SK-N-SH treated with all-trans-retinoic acid at 6 μM for 48 hours (cell line): ENCODE measurements at regions not wholly inside any gene's neighbourhood (a gene's known extent, or its start where the extent isn't known, plus 50 kb on each side); places are given as distances from the start of the nearest gene placed in this dataset.

Experiments
- ARNTL ChIP-seq: fragments of 450-650 bp; formaldehyde crosslinking; IDR thresholded peaks from 2 replicates; pipeline ENCODE4 v1.5.0; 2020; ENCODE audit warnings: low read depth, mild to moderate bottlenecking, moderate library complexity, borderline replicate concordance
- CREB5 ChIP-seq: fragments of 250-450 bp; sonication (Bioruptor Pico); IDR thresholded peaks from 2 replicates; pipeline ENCODE4 v1.5.1; 2020; ENCODE audit warnings: low read depth, mild to moderate bottlenecking, moderate library complexity
- CSDC2 ChIP-seq: fragments of 250-450 bp; sonication (Bioruptor Pico); IDR thresholded peaks from 2 replicates; pipeline ENCODE4 v1.5.0; 2020; ENCODE audit warnings: mild to moderate bottlenecking, moderate library complexity
- ESRRG ChIP-seq: fragments of 250-450 bp; sonication (Bioruptor Pico); IDR thresholded peaks from 2 replicates; pipeline ENCODE4 v1.6.1; 2021; ENCODE audit warnings: mild to moderate bottlenecking
- GLIS3 ChIP-seq: fragments of 250-450 bp; sonication (Bioruptor Pico); IDR thresholded peaks from 2 replicates; pipeline ENCODE4 v1.5.0; 2020; ENCODE audit warnings: mild to moderate bottlenecking, moderate library complexity
- ISL1 ChIP-seq: fragments of 250-450 bp; sonication (Bioruptor Pico); IDR thresholded peaks from 2 replicates; pipeline ENCODE4 v2.1.2; 2022; ENCODE audit warnings: mild to moderate bottlenecking, moderate library complexity
- OSR1 ChIP-seq: fragments of 250-450 bp; sonication (Bioruptor Pico); IDR thresholded peaks from 2 replicates; pipeline ENCODE4 v1.8.0; 2022; ENCODE audit warnings: moderate library complexity, mild to moderate bottlenecking, inconsistent platforms
- PATZ1 ChIP-seq: fragments of 250-450 bp; sonication (Bioruptor Pico); IDR thresholded peaks from 2 replicates; pipeline ENCODE4 v1.8.0; 2020; ENCODE audit warnings: mild to moderate bottlenecking, moderate library complexity, borderline replicate concordance
- RARB ChIP-seq: fragments of 250-450 bp; sonication (Bioruptor Pico); IDR thresholded peaks from 2 replicates; pipeline ENCODE4 v1.8.0; 2021; ENCODE audit warnings: mild to moderate bottlenecking, moderate library complexity
- TOX ChIP-seq: fragments of 250-450 bp; sonication (Bioruptor Pico); IDR thresholded peaks from 2 replicates; pipeline ENCODE4 v1.8.0; 2021; ENCODE audit warnings: mild to moderate bottlenecking, moderate library complexity, borderline replicate concordance
- ZFP3 ChIP-seq: fragments of 250-450 bp; sonication (Bioruptor Pico); IDR thresholded peaks from 2 replicates; pipeline ENCODE4 v1.5.0; 2020; ENCODE audit warnings: mild to moderate bottlenecking, moderate library complexity
- TF ChIP-seq, protein P1 (sequence below): fragments of 250-450 bp; sonication (Bioruptor Pico); IDR thresholded peaks from 2 replicates; pipeline ENCODE4 v1.5.0; 2020; ENCODE audit warnings: mild to moderate bottlenecking, moderate library complexity

DNA sequence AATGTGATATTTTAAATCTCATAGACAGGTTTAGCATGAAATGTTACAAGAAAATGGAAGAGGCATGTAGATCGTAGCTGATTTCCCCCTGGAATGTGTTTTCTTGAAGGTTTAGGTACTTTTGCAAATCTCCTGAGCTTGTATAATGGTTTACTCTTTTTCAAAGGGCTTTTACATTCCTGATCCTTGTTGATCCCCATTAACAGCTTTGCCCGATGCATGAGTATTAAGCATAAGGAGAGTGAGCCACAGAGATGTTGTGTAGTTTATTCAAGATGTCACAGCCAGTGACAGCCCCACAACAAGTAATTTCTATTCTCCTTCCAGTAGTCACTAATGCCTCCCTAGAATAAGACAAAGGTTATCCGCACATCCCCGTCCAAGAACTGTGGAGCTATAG lies 103.7 kb downstream of the SKIDA1 start:
- TF ChIP-seq ESRRG (CRISPR knock-in tag), result no peak
- TF ChIP-seq, protein P1, sequence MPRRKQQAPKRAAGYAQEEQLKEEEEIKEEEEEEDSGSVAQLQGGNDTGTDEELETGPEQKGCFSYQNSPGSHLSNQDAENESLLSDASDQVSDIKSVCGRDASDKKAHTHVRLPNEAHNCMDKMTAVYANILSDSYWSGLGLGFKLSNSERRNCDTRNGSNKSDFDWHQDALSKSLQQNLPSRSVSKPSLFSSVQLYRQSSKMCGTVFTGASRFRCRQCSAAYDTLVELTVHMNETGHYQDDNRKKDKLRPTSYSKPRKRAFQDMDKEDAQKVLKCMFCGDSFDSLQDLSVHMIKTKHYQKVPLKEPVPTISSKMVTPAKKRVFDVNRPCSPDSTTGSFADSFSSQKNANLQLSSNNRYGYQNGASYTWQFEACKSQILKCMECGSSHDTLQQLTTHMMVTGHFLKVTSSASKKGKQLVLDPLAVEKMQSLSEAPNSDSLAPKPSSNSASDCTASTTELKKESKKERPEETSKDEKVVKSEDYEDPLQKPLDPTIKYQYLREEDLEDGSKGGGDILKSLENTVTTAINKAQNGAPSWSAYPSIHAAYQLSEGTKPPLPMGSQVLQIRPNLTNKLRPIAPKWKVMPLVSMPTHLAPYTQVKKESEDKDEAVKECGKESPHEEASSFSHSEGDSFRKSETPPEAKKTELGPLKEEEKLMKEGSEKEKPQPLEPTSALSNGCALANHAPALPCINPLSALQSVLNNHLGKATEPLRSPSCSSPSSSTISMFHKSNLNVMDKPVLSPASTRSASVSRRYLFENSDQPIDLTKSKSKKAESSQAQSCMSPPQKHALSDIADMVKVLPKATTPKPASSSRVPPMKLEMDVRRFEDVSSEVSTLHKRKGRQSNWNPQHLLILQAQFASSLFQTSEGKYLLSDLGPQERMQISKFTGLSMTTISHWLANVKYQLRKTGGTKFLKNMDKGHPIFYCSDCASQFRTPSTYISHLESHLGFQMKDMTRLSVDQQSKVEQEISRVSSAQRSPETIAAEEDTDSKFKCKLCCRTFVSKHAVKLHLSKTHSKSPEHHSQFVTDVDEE, result no peak
- no peak for TF ChIP-seq CSDC2
- no peak for TF ChIP-seq RARB
- TF ChIP-seq ZFP3 (CRISPR knock-in tag), result no peak
- no peak for TF ChIP-seq GLIS3 (CRISPR knock-in tag)
- TF ChIP-seq CREB5 (CRISPR knock-in tag), result no peak
- no peak for TF ChIP-seq TOX (CRISPR knock-in tag)
- TF ChIP-seq ARNTL (CRISPR knock-in tag), result no peak
- no peak for TF ChIP-seq OSR1 (CRISPR knock-in tag)
- no peak for TF ChIP-seq ISL1 (CRISPR knock-in tag)
- TF ChIP-seq PATZ1 (CRISPR knock-in tag), result no peak
